ENCODE measurements at regions not wholly inside any gene's neighbourhood (a gene's known extent, or its start where the extent isn't known, plus 50 kb on each side); places are given as distances from the start of the nearest gene placed in this dataset.

DNA sequence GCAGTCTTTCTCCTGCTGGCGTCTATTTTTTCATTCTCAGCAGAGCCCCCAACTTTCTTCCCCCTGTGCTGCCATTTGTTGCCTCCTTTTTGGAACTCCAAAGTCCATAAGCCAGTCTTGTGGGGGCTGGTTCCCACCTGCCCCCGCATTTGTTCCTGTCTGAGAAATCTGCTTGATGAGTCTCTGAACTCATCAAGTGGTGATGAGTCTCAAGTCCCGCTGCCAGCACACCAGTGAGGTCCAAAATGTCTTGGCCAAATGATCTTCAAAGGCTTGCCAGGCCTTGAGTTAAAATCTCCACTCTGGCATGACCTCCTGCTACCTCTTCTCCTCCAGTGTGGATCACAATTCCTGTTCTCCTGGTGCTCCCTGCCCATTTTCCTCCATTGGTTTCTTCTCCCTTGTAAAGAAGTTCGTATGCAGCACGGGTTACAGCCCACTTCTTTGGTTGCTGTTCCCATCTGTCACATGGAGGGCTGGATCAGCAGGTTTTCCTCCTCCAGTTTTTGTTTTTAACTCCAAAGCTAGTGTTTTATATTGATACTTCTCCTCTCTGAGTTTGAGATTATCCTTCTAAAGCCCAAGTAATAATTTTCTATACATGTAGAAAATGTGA lies 72.7 kb upstream of the LIMCH1 start (continued):
- TF ChIP-seq, protein P1, sequence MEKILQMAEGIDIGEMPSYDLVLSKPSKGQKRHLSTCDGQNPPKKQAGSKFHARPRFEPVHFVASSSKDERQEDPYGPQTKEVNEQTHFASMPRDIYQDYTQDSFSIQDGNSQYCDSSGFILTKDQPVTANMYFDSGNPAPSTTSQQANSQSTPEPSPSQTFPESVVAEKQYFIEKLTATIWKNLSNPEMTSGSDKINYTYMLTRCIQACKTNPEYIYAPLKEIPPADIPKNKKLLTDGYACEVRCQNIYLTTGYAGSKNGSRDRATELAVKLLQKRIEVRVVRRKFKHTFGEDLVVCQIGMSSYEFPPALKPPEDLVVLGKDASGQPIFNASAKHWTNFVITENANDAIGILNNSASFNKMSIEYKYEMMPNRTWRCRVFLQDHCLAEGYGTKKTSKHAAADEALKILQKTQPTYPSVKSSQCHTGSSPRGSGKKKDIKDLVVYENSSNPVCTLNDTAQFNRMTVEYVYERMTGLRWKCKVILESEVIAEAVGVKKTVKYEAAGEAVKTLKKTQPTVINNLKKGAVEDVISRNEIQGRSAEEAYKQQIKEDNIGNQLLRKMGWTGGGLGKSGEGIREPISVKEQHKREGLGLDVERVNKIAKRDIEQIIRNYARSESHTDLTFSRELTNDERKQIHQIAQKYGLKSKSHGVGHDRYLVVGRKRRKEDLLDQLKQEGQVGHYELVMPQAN (conservative IDR thresholded peaks at IDR 0.05), result no peak
- TF ChIP-seq YBX1 (IDR thresholded peaks at IDR 0.05) (no peak), RBBP5 (conservative IDR thresholded peaks at IDR 0.05) (no peak), MEF2B (IDR thresholded peaks at IDR 0.05; ENCODE audit: partially characterized antibody, poor library complexity, severe bottlenecking) (no peak), POLR2AphosphoS2 (IDR thresholded peaks at IDR 0.05; ENCODE audit: low read depth, low read length) (no peak), CBX5 (IDR thresholded peaks at IDR 0.05; ENCODE audit: low read depth) (no peak), CHD4 (IDR thresholded peaks at IDR 0.05) (no peak), NR2F1 (conservative IDR thresholded peaks at IDR 0.05) (no peak)

DNA sequence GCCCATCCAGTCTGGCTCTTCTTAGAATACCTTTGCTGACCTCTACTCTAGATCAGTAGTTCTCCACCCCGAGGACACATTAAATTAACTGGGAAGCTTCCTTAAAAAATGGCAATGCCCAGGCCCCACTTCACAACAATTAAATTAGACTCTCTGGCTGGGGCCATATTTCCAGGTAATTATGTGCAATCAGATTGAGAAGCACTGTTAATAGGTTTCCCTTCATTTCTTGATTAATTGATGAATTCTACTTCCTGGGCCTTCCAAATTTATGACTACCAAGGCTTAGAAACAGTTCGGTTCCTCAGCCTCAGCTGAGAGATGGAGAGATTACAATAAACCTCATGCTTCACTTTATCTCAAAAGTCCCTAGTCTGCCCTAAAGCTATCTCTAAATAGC lies 71.7 kb upstream of the LIMCH1 start:
- H3K4me1 ChIP-seq (ENCODE audit: control insufficient read depth, insufficient read depth, low read length), result no peaks in the 10 kb centered on the region
- SMC1A ChIA-PET (ENCODE audit: uncharacterized antibody, unreplicated experiment), result interaction anchor here (0.6 kb wide), 1 partner anchor 1283 kb away, joined by 3 read pairs; no protein-coding TSS in a partner anchor
- H3K79me2 ChIP-seq (ENCODE audit: control insufficient read depth, insufficient read depth, low read length), result no peaks in the 10 kb centered on the region
- FAIRE-seq, result no peak
- BruUV-seq (replicated peaks), result no TSS peak
- POLR2A ChIA-PET, result no interaction called here
- CTCF ChIA-PET, result no interaction called here
- RAD21 ChIA-PET (ENCODE audit: unreplicated experiment), result no interaction called here
- intact Hi-C loops (cut with micrococcal nuclease; ENCODE audit: unreplicated experiment), result no loop called here
- H3K4me3 ChIP-seq, result no peak overlapping the region
- in situ Hi-C loops (cut with MboI), result no loop called here
- H3K4me2 ChIP-seq (ENCODE audit: control insufficient read depth, insufficient read depth), result no peak overlapping the region
- no peaks in the 10 kb centered on the region for H3K9me3 ChIP-seq (replicated peaks; ENCODE audit: control insufficient read depth, insufficient read depth, low read length)
- H2AFZ ChIP-seq (ENCODE audit: control insufficient read depth, low read depth, low read length), result no peak overlapping the region
- WGBS (ENCODE audit: insufficient coverage, insufficient replicate concordance, low lambda C conversion rate, missing lambda C conversion rate), result 0% methylated on average over 2 of the region's 2 CpGs
- DNase-seq (ENCODE audit: low read depth, low spot score), result no peak
- no peak overlapping the region for H3K9ac ChIP-seq (ENCODE audit: control insufficient read depth, insufficient read depth, low read length)
- no peaks in the 10 kb centered on the region for H4K20me1 ChIP-seq (ENCODE audit: control insufficient read depth, insufficient read depth)
- no peaks in the 10 kb centered on the region; a peak in 1 of 4 replicates for H3K27me3 ChIP-seq (replicated peaks in 1 of 2; ENCODE audit: control insufficient read depth in 2 of 2, insufficient read depth in 2 of 2, low read length in 1 of 2)
- H3K27ac ChIP-seq (ENCODE audit: control insufficient read depth, insufficient read depth), result no peak overlapping the region
- ATAC-seq, result no peak
- no peaks in the 10 kb centered on the region for H3K36me3 ChIP-seq (ENCODE audit: control insufficient read depth in 2 of 2, insufficient read depth in 2 of 2, low read length in 1 of 2)
- TF ChIP-seq IRF4 (IDR thresholded peaks at IDR 0.05; ENCODE audit: low read depth, low read length) (no peak), MYB (IDR thresholded peaks at IDR 0.05; ENCODE audit: borderline replicate concordance, low read depth, low read length) (no peak), SP1 (IDR thresholded peaks at IDR 0.05; ENCODE audit: low read depth, low read length) (no peak), CREM (IDR thresholded peaks at IDR 0.05; ENCODE audit: low read depth) (no peak), ETV6 (conservative IDR thresholded peaks at IDR 0.05 in 1 of 2, IDR thresholded peaks at IDR 0.05 in 1 of 2; ENCODE audit: borderline replicate concordance in 1 of 2, low read depth in 1 of 2) (no peak)
- TF ChIP-seq, protein P2, sequence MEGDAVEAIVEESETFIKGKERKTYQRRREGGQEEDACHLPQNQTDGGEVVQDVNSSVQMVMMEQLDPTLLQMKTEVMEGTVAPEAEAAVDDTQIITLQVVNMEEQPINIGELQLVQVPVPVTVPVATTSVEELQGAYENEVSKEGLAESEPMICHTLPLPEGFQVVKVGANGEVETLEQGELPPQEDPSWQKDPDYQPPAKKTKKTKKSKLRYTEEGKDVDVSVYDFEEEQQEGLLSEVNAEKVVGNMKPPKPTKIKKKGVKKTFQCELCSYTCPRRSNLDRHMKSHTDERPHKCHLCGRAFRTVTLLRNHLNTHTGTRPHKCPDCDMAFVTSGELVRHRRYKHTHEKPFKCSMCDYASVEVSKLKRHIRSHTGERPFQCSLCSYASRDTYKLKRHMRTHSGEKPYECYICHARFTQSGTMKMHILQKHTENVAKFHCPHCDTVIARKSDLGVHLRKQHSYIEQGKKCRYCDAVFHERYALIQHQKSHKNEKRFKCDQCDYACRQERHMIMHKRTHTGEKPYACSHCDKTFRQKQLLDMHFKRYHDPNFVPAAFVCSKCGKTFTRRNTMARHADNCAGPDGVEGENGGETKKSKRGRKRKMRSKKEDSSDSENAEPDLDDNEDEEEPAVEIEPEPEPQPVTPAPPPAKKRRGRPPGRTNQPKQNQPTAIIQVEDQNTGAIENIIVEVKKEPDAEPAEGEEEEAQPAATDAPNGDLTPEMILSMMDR (IDR thresholded peaks at IDR 0.05 in 2 of 3, conservative IDR thresholded peaks at IDR 0.05 in 1 of 3; ENCODE audit: control insufficient read depth in 2 of 3, extremely low read depth in 1 of 3, insufficient read depth in 1 of 3, low read depth in 3 of 3, low read length in 3 of 3), result no peak
- TF ChIP-seq, protein P3, sequence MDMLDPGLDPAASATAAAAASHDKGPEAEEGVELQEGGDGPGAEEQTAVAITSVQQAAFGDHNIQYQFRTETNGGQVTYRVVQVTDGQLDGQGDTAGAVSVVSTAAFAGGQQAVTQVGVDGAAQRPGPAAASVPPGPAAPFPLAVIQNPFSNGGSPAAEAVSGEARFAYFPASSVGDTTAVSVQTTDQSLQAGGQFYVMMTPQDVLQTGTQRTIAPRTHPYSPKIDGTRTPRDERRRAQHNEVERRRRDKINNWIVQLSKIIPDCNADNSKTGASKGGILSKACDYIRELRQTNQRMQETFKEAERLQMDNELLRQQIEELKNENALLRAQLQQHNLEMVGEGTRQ (IDR thresholded peaks at IDR 0.05; ENCODE audit: borderline replicate concordance, low read depth, low read length), result no peak
- TF ChIP-seq, protein P4, sequence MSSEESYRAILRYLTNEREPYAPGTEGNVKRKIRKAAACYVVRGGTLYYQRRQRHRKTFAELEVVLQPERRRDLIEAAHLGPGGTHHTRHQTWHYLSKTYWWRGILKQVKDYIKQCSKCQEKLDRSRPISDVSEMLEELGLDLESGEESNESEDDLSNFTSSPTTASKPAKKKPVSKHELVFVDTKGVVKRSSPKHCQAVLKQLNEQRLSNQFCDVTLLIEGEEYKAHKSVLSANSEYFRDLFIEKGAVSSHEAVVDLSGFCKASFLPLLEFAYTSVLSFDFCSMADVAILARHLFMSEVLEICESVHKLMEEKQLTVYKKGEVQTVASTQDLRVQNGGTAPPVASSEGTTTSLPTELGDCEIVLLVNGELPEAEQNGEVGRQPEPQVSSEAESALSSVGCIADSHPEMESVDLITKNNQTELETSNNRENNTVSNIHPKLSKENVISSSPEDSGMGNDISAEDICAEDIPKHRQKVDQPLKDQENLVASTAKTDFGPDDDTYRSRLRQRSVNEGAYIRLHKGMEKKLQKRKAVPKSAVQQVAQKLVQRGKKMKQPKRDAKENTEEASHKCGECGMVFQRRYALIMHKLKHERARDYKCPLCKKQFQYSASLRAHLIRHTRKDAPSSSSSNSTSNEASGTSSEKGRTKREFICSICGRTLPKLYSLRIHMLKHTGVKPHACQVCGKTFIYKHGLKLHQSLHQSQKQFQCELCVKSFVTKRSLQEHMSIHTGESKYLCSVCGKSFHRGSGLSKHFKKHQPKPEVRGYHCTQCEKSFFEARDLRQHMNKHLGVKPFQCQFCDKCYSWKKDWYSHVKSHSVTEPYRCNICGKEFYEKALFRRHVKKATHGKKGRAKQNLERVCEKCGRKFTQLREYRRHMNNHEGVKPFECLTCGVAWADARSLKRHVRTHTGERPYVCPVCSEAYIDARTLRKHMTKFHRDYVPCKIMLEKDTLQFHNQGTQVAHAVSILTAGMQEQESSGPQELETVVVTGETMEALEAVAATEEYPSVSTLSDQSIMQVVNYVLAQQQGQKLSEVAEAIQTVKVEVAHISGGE (CRISPR knock-in tag; IDR thresholded peaks at IDR 0.05), result no peak
